Psoas muscle (tissue), 7 donors: ENCODE measurements at regions not wholly inside any gene's neighbourhood (a gene's known extent, or its start where the extent isn't known, plus 50 kb on each side); places are given as distances from the start of the nearest gene placed in this dataset.

Experiments
- ATAC-seq, 4 donors: fragments of 200-7000 bp; cut with Tn5 transposase; one replicate each; pipeline ENCODE4 v1.9.1; 2020; ENCODE audit warnings: moderate library complexity in 3 of 4, mild to moderate bottlenecking in 2 of 4
- DNase-seq, 2 donors: peaks; one replicate each; pipeline ENCODE4 v3.0.0-alpha.2; 2020
- H3K27ac ChIP-seq: fragments of 200-600 bp; one replicate; pipeline ENCODE4 v1.8.0; 2022
- H3K27me3 ChIP-seq, 3 donors: fragments of 200-600 bp in 1 of 3; one replicate each; pipeline versions ENCODE4 v1.6.1 to v1.8.0; 2013 to 2022; ENCODE audit warnings: low read length in 2 of 3, mild to moderate bottlenecking in 2 of 3, moderate library complexity in 1 of 3; ENCODE audit not compliant: insufficient read depth in 3 of 3
- H3K36me3 ChIP-seq, 2 donors: fragments of 200-600 bp in 1 of 2; one replicate each; pipeline versions ENCODE4 v1.6.1 to v1.8.0; 2013 to 2022; ENCODE audit warnings: low read depth in 1 of 2, mild to moderate bottlenecking in 1 of 2, moderate library complexity in 1 of 2; ENCODE audit not compliant: insufficient read depth in 1 of 2
- H3K4me1 ChIP-seq: fragments of 200-600 bp; one replicate; pipeline ENCODE4 v1.8.0; 2022
- H3K4me3 ChIP-seq: fragments of 200-600 bp; one replicate; pipeline ENCODE4 v1.8.0; 2022; ENCODE audit warnings: mild to moderate bottlenecking
- H3K9me3 ChIP-seq: fragments of 200-600 bp; one replicate; pipeline ENCODE4 v1.8.0; 2022
- CTCF ChIP-seq: fragments of 200-600 bp; IDR thresholded peaks from one replicate; pipeline ENCODE4 v1.8.0; 2022; ENCODE audit warnings: antibody characterized with exemption
- WGBS, 3 donors: extraction: QIAGEN DNeasy Blood & Tissue Kit; methylation state at CpG; one replicate each; pipeline versions ENCODE4 v1.1.6 to v1.1.7; 2013; 5-methylcytosine and 5-hydroxymethylcytosine counted together
- intact Hi-C, 2 donors: fragments of 100-400 bp; cut with DNase I; formaldehyde crosslinking; loops; one replicate each; pipeline versions ENCODE4 v1.11.0 to v1.14.2; 2022
- donor health status: healthy with polysubstance abuse.
- donor health status: DM: no; HTN: no; CAD: no; lungs with moderate emphysema.
- donor health status: Bipolar disorder and iron deficiency.
- donor health status: healthy.
- donor health status: DM: yes; HTN: yes; CAD: no.
- donor health status: DM: no; HTN: no; CAD: no.
- donor health status: DM: yes; HTN: yes; CAD: no.

- no peak for TF ChIP-seq CTCF
- WGBS, 3 donors, result 55 to 68% (median 64%) methylated on average over 8 of the region's 8 CpGs
- H3K27ac ChIP-seq, result no peak overlapping the region
- no peaks in the 10 kb centered on the region for H3K27me3 ChIP-seq
- DNase-seq (no peak), ATAC-seq (no peak)
- H3K4me3 ChIP-seq, result no peak overlapping the region
- no peaks in the 10 kb centered on the region for H3K36me3 ChIP-seq
- H3K4me1 ChIP-seq, result no peaks in the 10 kb centered on the region
- intact Hi-C loops, result no loop called here
- H3K9me3 ChIP-seq, result no peaks in the 10 kb centered on the region
Measured at GRCh38 chr3:182241196-182241765, 529.6 kb downstream of the SOX2 start.

GRCh38 chr3:182241766-182242488 is 530.2 kb downstream of the SOX2 start:
- 34 to 36% (median 35%) methylated on average over 15 of the region's 15 CpGs for WGBS, 3 donors
- Histone ChIP-seq H3K4me3 (no peak overlapping the region), H3K36me3 (no peaks in the 10 kb centered on the region), H3K27me3 (no peaks in the 10 kb centered on the region), H3K9me3 (no peaks in the 10 kb centered on the region), H3K27ac (no peak overlapping the region), H3K4me1 (no peaks in the 10 kb centered on the region)
- intact Hi-C loops, result no loop called here
- peak; percentile 32 to 88 (median 72) for ATAC-seq
- no peak for TF ChIP-seq CTCF
- peak; percentile 48 to 75 for DNase-seq

GRCh38 chr3:182242489-182242942 is 530.8 kb downstream of the SOX2 start:
- intact Hi-C loops, result no loop called here
- H3K27me3 ChIP-seq, result no peaks in the 10 kb centered on the region
- ATAC-seq, result no peak
- no peak for DNase-seq
- no peaks in the 10 kb centered on the region for H3K36me3 ChIP-seq
- H3K4me1 ChIP-seq, result no peaks in the 10 kb centered on the region
- no peak overlapping the region for H3K27ac ChIP-seq
- no peak overlapping the region for H3K4me3 ChIP-seq
- H3K9me3 ChIP-seq, result no peaks in the 10 kb centered on the region
- TF ChIP-seq CTCF, result no peak

GRCh38 chr3:182243625-182244024 is 531.9 kb downstream of the SOX2 start:
- Histone ChIP-seq H3K4me1 (no peaks in the 10 kb centered on the region), H3K4me3 (no peak overlapping the region), H3K27ac (no peak overlapping the region), H3K36me3 (no peaks in the 10 kb centered on the region), H3K9me3 (no peaks in the 10 kb centered on the region), H3K27me3 (no peaks in the 10 kb centered on the region)
- no peak for TF ChIP-seq CTCF
- DNase-seq (no peak), ATAC-seq (no peak)
- intact Hi-C loops, result no loop called here
- WGBS, 3 donors, result 25 to 27% (median 25%) methylated on average over 1 of the region's 1 CpG
